ENCODE measurements at regions not wholly inside any gene's neighbourhood (a gene's known extent, or its start where the extent isn't known, plus 50 kb on each side); places are given as distances from the start of the nearest gene placed in this dataset.

DNA sequence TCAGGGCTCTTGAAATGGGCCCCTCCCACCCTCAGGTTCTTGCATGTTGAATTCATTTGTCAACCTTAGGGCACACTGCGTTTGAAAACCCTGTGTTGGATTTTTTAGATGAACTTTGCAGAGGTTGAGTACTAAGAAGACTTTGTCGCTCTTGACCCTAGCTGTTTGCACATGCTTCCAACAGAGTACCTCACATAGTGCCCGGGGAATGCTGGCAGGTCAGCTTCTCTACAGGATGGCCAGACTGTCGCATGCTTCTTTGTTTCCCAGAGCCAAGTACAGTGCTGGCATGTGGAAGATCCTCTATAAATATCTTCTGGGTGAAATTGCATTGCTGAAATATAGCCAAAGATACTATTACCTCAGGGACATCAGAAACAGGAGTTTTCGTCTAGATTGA lies 59.9 kb downstream of the FAT3 start:
- dilution Hi-C loops (cut with MboI; ENCODE audit: extremely low pct_ligation_motif_present, low sequenced_read_pairs), result no loop called here
- FAIRE-seq, result no peak
- no peak overlapping the region for H3K4me3 ChIP-seq (ENCODE audit: control insufficient read depth in 2 of 3, extremely low read depth in 1 of 3, insufficient read depth in 2 of 3, low read depth in 1 of 3, low read length in 3 of 3)

DNA sequence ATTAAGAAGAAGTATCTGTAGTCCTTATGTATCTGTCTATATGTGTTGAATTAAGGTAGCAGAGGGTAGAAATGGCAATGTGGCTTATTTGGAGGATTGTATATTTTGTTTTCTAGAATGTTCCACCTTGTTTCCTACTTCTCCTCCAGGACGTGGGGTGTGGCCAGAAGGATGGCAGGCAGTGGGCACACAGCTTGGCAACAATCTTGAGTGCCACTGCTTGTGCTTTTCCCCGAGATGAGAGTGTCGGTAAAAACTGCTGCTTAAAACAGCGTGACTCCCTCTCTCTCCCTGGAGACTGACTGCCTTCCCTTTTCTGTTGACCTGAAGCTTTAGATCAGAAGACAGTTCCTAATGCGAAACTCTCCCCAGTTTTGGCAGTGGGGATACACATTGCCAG lies 61.2 kb downstream of the FAT3 start:
- DNase-seq (ENCODE audit: low read depth, low spot score) (no peak), FAIRE-seq (no peak)
- TF ChIP-seq EZH2 (IDR thresholded peaks at IDR 0.05; ENCODE audit: low read length) (no peak), CTCF (optimal IDR thresholded peaks at IDR 0.05 in 1 of 3, IDR thresholded peaks at IDR 0.05 in 1 of 3, conservative IDR thresholded peaks at IDR 0.05 in 1 of 3; ENCODE audit: extremely low read depth in 1 of 3, insufficient read depth in 2 of 3, low read length in 3 of 3) (no peak)
- Histone ChIP-seq H3K79me2 (ENCODE audit: control insufficient read depth, insufficient read depth, low read length) (no peaks in the 10 kb centered on the region), H3K36me3 (ENCODE audit: control insufficient read depth in 2 of 2, extremely low read depth in 1 of 2, insufficient read depth in 2 of 2, low read length in 2 of 2) (no peaks in the 10 kb centered on the region), H3K9me3 (ENCODE audit: control insufficient read depth, low read depth, low read length) (no peaks in the 10 kb centered on the region), H3K4me3 (ENCODE audit: control insufficient read depth in 2 of 3, extremely low read depth in 1 of 3, insufficient read depth in 2 of 3, low read depth in 1 of 3, low read length in 3 of 3) (no peak overlapping the region), H4K20me1 (ENCODE audit: control insufficient read depth, extremely low read depth, insufficient read depth, low read length) (no peaks in the 10 kb centered on the region), H3K9me1 (ENCODE audit: control insufficient read depth, extremely low read depth, insufficient read depth, low read length) (no peaks in the 10 kb centered on the region), H3K4me1 (ENCODE audit: control insufficient read depth, extremely low read depth, insufficient read depth, low read length) (no peaks in the 10 kb centered on the region), H3K4me2 (ENCODE audit: control insufficient read depth, extremely low read depth, insufficient read depth, low read depth, low read length) (no peak overlapping the region), H3K27ac (ENCODE audit: control insufficient read depth, insufficient read depth, low read length) (no peak overlapping the region), H3K9ac (ENCODE audit: control insufficient read depth, extremely low read depth, insufficient read depth, low read length) (no peak overlapping the region), H2AFZ (ENCODE audit: control insufficient read depth, low read length) (no peak overlapping the region), H3K27me3 (ENCODE audit: control insufficient read depth, extremely low read depth, insufficient read depth, low read length) (no peaks in the 10 kb centered on the region)
- dilution Hi-C loops (cut with MboI; ENCODE audit: extremely low pct_ligation_motif_present, low sequenced_read_pairs), result no loop called here

More for the DNA sequence above, 59.9 kb downstream of the FAT3 start:
- Histone ChIP-seq H3K4me2 (ENCODE audit: control insufficient read depth, extremely low read depth, insufficient read depth, low read depth, low read length) (no peak overlapping the region), H2AFZ (ENCODE audit: control insufficient read depth, low read length) (no peak overlapping the region), H3K4me1 (ENCODE audit: control insufficient read depth, extremely low read depth, insufficient read depth, low read length) (no peaks in the 10 kb centered on the region), H3K9ac (ENCODE audit: control insufficient read depth, extremely low read depth, insufficient read depth, low read length) (no peak overlapping the region), H3K9me1 (ENCODE audit: control insufficient read depth, extremely low read depth, insufficient read depth, low read length) (no peaks in the 10 kb centered on the region), H3K79me2 (ENCODE audit: control insufficient read depth, insufficient read depth, low read length) (no peaks in the 10 kb centered on the region), H3K9me3 (ENCODE audit: control insufficient read depth, low read depth, low read length) (no peaks in the 10 kb centered on the region), H3K27me3 (ENCODE audit: control insufficient read depth, extremely low read depth, insufficient read depth, low read length) (no peaks in the 10 kb centered on the region), H4K20me1 (ENCODE audit: control insufficient read depth, extremely low read depth, insufficient read depth, low read length) (no peaks in the 10 kb centered on the region), H3K36me3 (ENCODE audit: control insufficient read depth in 2 of 2, extremely low read depth in 1 of 2, insufficient read depth in 2 of 2, low read length in 2 of 2) (no peaks in the 10 kb centered on the region), H3K27ac (ENCODE audit: control insufficient read depth, insufficient read depth, low read length) (no peak overlapping the region)
- no peak for TF ChIP-seq EZH2 (IDR thresholded peaks at IDR 0.05; ENCODE audit: low read length)
- TF ChIP-seq CTCF (optimal IDR thresholded peaks at IDR 0.05 in 1 of 3, IDR thresholded peaks at IDR 0.05 in 1 of 3, conservative IDR thresholded peaks at IDR 0.05 in 1 of 3; ENCODE audit: extremely low read depth in 1 of 3, insufficient read depth in 2 of 3, low read length in 3 of 3), result no peak
- DNase-seq (ENCODE audit: low read depth, low spot score), result no peak

Measured in keratinocyte (primary cell).